ENCODE measurements at regions not wholly inside any gene's neighbourhood (a gene's known extent, or its start where the extent isn't known, plus 50 kb on each side); places are given as distances from the start of the nearest gene placed in this dataset.

- DNase-seq (ENCODE audit: low spot score), result no peak
Observed at GRCh38 chr4:133467290-133467947, 318.3 kb downstream of the PCDH10 start.

GRCh38 chr4:133465022-133465421, 315.9 kb downstream of the PCDH10 start:
- DNase-seq (ENCODE audit: low spot score), result no peak

- no peak for DNase-seq (ENCODE audit: low spot score)
Observed at GRCh38 chr4:133464311-133464710, 315.2 kb downstream of the PCDH10 start.

GRCh38 chr4:133452678-133453077, 303.6 kb downstream of the PCDH10 start:
- no peak for DNase-seq (ENCODE audit: low spot score)

- no peak for DNase-seq (ENCODE audit: low spot score)
Observed at GRCh38 chr4:133450813-133451212, 301.7 kb downstream of the PCDH10 start.

GRCh38 chr4:133440404-133440803, 291.3 kb downstream of the PCDH10 start:
- no peak for DNase-seq (ENCODE audit: low spot score)

- DNase-seq (ENCODE audit: low spot score), result no peak
Observed at GRCh38 chr4:133439830-133440229, 290.7 kb downstream of the PCDH10 start.

GRCh38 chr4:133424605-133425004, 275.5 kb downstream of the PCDH10 start:
- no peak for DNase-seq (ENCODE audit: low spot score)

- no peak for DNase-seq (ENCODE audit: low spot score)
Observed at GRCh38 chr4:133403913-133404312, 254.8 kb downstream of the PCDH10 start.

GRCh38 chr4:133402616-133403015, 253.5 kb downstream of the PCDH10 start:
- no peak for DNase-seq (ENCODE audit: low spot score)

- DNase-seq (ENCODE audit: low spot score), result no peak
Observed at GRCh38 chr4:133394971-133395627, 246.0 kb downstream of the PCDH10 start.

- DNase-seq (ENCODE audit: low spot score), result no peak
Observed at GRCh38 chr4:133390198-133390855, 241.2 kb downstream of the PCDH10 start.

GRCh38 chr4:133389029-133389428, 239.9 kb downstream of the PCDH10 start:
- no peak for DNase-seq (ENCODE audit: low spot score)

- no peak for DNase-seq (ENCODE audit: low spot score)
Observed at GRCh38 chr4:133385161-133385954, 236.3 kb downstream of the PCDH10 start.

GRCh38 chr4:133379681-133380438, 230.8 kb downstream of the PCDH10 start:
- no peak for DNase-seq (ENCODE audit: low spot score)

GRCh38 chr4:133377286-133377685, 228.2 kb downstream of the PCDH10 start:
- DNase-seq (ENCODE audit: low spot score), result no peak

- DNase-seq (ENCODE audit: low spot score), result no peak
Observed at GRCh38 chr4:133372699-133373098, 223.6 kb downstream of the PCDH10 start.

- no peak for DNase-seq (ENCODE audit: low spot score)
Observed at GRCh38 chr4:133355633-133356032, 206.5 kb downstream of the PCDH10 start.

GRCh38 chr4:133347409-133347808, 198.3 kb downstream of the PCDH10 start:
- no peak for DNase-seq (ENCODE audit: low spot score)

GRCh38 chr4:133324491-133324890, 175.4 kb downstream of the PCDH10 start:
- DNase-seq (ENCODE audit: low spot score), result no peak

- no peak for DNase-seq (ENCODE audit: low spot score)
Observed at GRCh38 chr4:133323670-133324069, 174.6 kb downstream of the PCDH10 start.

Data from SW480 (cell line).